Skeletal muscle satellite cell (primary cell): ENCODE measurements at regions not wholly inside any gene's neighbourhood (a gene's known extent, or its start where the extent isn't known, plus 50 kb on each side); places are given as distances from the start of the nearest gene placed in this dataset.

Source experiments
- H3K27me3 ChIP-seq: 2 replicates; pipeline ENCODE4 v1.7.0; 2013; ENCODE audit warnings: low read length; ENCODE audit not compliant: control insufficient read depth, insufficient read depth
- H3K36me3 ChIP-seq: 2 replicates; pipeline ENCODE4 v1.7.0; 2013; ENCODE audit warnings: mild to moderate bottlenecking, control low read depth, low read length; ENCODE audit not compliant: insufficient read depth
- H3K4me1 ChIP-seq: 2 replicates; pipeline ENCODE4 v1.7.0; 2013; ENCODE audit warnings: low read length; ENCODE audit not compliant: control insufficient read depth, insufficient read depth
- H3K4me2 ChIP-seq: 2 replicates; pipeline ENCODE4 v1.7.0; 2013; ENCODE audit warnings: mild to moderate bottlenecking, low read length
- H3K4me3 ChIP-seq: 2 replicates; pipeline ENCODE4 v1.7.0; 2013; ENCODE audit warnings: low read length
- H3K9ac ChIP-seq: 2 replicates; pipeline ENCODE4 v1.7.0; 2013; ENCODE audit warnings: mild to moderate bottlenecking, low read depth, low read length, moderate library complexity
- H3K9me3 ChIP-seq: replicated peaks from 2 replicates; pipeline ENCODE4 v1.7.0; 2013; ENCODE audit warnings: mild to moderate bottlenecking, control low read depth, low read length

DNA sequence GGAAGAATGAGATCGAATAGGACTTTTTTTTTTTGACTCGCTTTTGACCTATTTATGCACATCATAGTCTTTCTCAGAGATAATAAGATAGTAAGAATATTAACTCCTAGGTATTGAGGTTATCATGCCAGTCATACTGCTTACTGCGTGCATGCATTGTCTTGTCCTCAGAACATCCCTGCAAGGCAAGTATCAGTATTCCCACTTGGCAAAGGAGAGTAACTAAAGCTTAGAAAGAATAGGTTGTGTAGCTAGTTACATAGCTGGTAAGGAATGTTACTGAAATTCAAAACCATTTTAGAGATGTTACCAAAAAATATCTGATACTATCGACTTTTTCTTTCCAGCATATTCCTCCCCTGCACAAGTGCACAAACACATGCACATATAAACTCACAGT, 296.1 kb upstream of the CLINT1 start:
- Histone ChIP-seq H3K4me1 (no peaks in the 10 kb centered on the region), H3K27me3 (peaks cover 4% of the 10 kb centered on the region), H3K4me2 (no peak overlapping the region), H3K9me3 (no peaks in the 10 kb centered on the region), H3K36me3 (no peaks in the 10 kb centered on the region), H3K4me3 (no peak overlapping the region), H3K9ac (no peak overlapping the region)

DNA sequence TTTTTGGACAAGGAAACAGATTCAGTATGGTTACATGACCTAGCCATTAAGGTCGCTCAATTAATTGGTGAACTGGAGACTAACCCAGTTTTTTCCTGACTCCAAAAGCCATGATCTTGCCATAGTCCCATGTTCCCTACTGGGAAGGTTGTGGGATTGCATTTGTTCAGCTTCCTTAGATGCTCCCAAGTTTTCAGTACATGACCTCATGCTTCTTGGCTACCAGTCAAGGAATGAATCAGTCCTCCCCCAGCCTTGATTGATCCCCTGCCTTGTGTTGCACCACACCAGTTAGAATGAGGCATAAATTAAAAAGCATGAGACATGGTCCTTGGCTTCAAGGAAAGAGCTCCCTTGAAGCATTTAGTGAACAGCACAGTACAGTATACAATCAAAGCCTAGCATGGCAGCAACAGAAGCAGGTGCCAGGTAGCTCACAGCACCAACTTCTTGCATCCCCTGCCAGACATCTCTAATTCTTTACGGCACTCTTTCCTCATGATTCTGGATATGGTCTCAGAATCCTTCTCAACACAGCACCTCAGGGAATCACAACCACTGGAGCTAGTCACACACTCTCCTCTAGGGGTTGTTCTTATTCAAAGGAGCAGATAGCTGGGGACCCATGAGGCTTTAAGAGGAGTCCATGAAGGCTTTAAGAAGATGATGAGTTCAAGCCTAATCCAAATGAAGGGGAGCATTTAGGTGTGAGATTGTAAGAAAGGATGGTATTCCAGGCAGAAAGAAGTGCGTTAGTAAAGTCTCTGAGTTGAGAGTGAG, 295.5 kb upstream of the CLINT1 start:
- no peak overlapping the region for H3K9ac ChIP-seq
- H3K4me3 ChIP-seq, result no peak overlapping the region

DNA sequence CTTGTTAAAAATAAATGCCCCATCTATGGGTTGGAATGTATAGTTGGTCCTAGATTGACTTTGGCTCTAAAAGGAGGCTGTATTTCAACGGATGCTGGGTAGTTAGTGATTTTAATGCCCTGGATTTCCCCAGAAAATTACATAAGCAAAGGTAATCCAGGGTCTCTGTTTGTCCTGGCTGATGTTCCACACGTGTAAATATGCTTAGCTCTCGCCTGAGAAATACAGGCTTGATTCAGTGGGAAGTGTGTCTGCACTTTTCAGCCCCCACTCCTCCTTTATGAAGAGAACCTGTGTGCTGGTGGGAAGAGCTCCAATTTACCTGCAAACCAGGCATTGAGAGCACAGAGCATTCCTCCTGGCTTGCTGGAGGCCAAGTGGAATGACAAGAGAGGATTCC, 294.6 kb upstream of the CLINT1 start:
- Histone ChIP-seq H3K4me2 (no peak overlapping the region), H3K36me3 (no peaks in the 10 kb centered on the region), H3K4me3 (no peak overlapping the region), H3K4me1 (no peaks in the 10 kb centered on the region), H3K9me3 (no peaks in the 10 kb centered on the region), H3K27me3 (peaks cover 4% of the 10 kb centered on the region), H3K9ac (no peak overlapping the region)

More for the DNA sequence above, 295.5 kb upstream of the CLINT1 start:
- Histone ChIP-seq H3K36me3 (no peaks in the 10 kb centered on the region), H3K9me3 (no peaks in the 10 kb centered on the region), H3K4me1 (no peaks in the 10 kb centered on the region), H3K27me3 (peaks cover 4% of the 10 kb centered on the region), H3K4me2 (no peak overlapping the region)

DNA sequence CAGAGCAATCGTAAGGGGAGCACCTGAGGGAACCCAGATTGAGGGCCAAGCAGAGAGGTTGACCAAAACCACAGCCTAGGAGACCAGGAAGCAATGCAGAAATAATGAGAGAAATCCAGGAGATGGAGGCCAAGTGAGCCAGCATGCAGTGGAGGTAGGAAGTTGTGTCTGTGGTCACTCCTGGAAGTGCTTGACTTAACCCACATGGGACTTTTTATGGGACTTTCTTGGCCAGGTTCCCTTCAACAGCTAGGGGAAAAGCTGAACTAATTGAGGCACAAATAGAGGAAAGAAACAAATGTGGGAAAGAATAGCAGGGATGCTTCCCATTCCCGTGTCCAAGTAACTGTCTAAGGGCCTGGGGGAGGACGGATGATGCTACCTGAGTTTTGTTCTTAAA, 293.2 kb upstream of the CLINT1 start:
- no peak overlapping the region for H3K4me3 ChIP-seq
- H3K36me3 ChIP-seq, result no peaks in the 10 kb centered on the region
- H3K4me2 ChIP-seq, result no peak overlapping the region
- no peaks in the 10 kb centered on the region for H3K4me1 ChIP-seq
- H3K9me3 ChIP-seq, result no peaks in the 10 kb centered on the region
- no peak overlapping the region for H3K9ac ChIP-seq
- H3K27me3 ChIP-seq, result peaks cover 4% of the 10 kb centered on the region

DNA sequence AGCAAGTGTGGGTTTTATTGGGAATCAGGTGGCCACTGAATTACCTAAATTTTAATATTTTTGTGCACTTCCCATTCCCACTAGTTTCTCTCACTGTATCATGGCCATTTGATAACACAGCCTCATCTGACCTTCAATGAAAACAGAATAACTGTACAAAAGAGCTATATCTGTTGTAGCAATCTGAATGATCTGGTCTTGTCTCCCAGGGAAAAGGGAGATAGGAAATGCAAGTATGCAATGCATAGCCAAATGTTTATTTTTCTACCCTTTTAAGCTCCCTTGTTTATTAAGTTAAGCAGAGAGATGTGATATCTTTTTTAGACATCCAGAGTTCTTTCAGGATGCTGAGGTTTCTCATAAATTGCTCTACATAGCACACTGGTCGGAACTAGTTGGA, 288.3 kb upstream of the CLINT1 start:
- no peak overlapping the region for H3K4me3 ChIP-seq
- H3K4me1 ChIP-seq, result no peaks in the 10 kb centered on the region
- H3K9me3 ChIP-seq, result no peaks in the 10 kb centered on the region
- no peaks in the 10 kb centered on the region for H3K36me3 ChIP-seq
- no peak overlapping the region for H3K9ac ChIP-seq
- H3K27me3 ChIP-seq, result no peaks in the 10 kb centered on the region
- H3K4me2 ChIP-seq, result no peak overlapping the region

DNA sequence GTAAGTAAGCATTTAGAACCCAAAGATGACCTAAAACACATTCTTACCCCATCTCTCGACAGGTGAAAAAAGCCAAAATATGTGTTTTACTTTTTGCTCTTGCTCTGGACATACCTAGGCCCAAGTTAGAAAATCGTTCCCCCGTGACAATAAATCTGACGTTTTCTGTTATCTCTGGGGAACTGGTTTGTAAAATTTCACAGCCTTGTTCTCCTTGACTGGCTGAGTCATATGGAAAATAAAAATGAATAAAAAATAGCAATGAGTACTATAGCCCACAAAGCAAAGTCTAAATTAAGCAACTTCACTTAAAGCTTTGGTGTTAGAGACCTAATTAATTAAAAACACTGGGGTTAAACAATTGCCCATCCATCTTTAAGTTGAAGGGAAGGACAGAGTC, 286.9 kb upstream of the CLINT1 start:
- no peaks in the 10 kb centered on the region for H3K4me1 ChIP-seq

DNA sequence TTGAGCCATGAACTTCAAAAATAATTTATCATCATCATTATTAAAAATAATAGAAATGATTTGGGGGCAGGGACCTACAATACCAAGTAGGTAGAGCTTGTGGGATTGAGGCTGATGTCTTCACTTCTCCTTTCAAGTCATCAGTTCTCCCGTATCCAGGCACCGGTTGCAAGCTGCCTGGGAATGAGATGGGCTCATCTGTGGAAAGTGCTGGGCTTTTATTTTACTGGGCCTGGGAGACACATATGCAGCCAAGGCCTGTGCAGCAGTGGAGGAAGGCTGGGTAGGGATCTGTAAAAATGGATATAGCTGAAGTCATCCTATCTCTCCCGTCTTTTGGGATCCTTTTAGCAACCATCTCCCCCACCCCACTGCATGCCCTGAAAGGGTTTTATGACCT, 284.1 kb upstream of the CLINT1 start:
- Histone ChIP-seq H3K9ac (no peak overlapping the region), H3K27me3 (no peaks in the 10 kb centered on the region), H3K4me1 (no peaks in the 10 kb centered on the region), H3K4me3 (no peak overlapping the region), H3K36me3 (no peaks in the 10 kb centered on the region), H3K9me3 (no peaks in the 10 kb centered on the region), H3K4me2 (no peak overlapping the region)

More for the DNA sequence above, 286.9 kb upstream of the CLINT1 start:
- Histone ChIP-seq H3K4me2 (no peak overlapping the region), H3K9ac (no peak overlapping the region), H3K27me3 (no peaks in the 10 kb centered on the region), H3K36me3 (no peaks in the 10 kb centered on the region), H3K4me3 (no peak overlapping the region), H3K9me3 (no peaks in the 10 kb centered on the region)

DNA sequence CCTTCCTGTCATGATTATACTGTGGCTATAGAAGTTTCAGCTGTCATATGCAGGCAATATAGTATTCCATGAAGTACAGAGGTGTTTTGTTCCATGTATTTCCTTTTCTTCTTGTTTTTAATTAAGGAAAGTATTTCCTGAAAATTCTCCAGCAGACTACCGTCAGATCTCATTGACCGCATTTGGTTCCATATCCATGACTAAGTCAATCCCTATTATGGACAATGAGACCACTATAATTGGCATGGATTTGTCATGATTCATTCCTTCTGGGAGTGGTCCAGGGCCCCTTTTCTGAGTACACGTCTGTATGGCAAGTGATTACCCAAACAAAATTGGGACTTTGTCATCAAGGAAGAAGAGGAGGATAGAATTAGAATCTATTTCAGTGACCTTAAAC, 283.2 kb upstream of the CLINT1 start:
- H3K36me3 ChIP-seq, result no peaks in the 10 kb centered on the region

DNA sequence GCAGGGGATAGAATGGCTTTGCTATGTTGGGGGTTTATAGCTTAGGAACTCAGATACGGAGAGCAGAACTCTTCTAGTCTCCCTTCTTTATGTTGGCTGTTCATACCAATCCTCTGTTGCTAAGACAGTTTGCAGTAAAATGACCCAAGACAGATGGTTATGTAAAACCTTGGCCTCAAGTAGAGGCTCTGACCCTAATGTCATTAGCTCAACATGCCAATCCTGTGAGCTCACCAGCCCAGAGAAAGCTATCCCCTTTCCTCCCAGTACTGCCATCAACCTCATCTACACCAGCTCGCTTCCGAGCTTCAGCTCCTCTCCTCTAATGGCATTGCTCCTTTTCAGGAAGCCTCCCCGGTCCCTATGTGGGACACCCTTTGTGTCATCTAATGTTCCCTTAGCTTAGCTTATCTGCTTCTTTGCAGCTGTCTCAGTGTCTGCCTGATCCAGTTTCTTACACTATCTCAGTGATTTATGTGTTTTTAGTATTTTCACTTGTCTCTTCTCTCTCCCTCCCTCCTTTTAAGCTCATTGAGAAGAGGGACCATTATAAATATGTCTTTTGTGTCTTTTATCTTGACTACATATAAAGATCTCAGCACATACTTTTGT, 281.3 kb upstream of the CLINT1 start:
- H3K9ac ChIP-seq, result no peak overlapping the region
- H3K27me3 ChIP-seq, result no peaks in the 10 kb centered on the region
- no peaks in the 10 kb centered on the region for H3K4me1 ChIP-seq
- no peak overlapping the region for H3K4me2 ChIP-seq
- H3K36me3 ChIP-seq, result no peaks in the 10 kb centered on the region
- no peak overlapping the region for H3K4me3 ChIP-seq
- H3K9me3 ChIP-seq, result no peaks in the 10 kb centered on the region

More for the DNA sequence above, 283.2 kb upstream of the CLINT1 start:
- H3K4me1 ChIP-seq, result no peaks in the 10 kb centered on the region
- no peaks in the 10 kb centered on the region for H3K27me3 ChIP-seq
- no peak overlapping the region for H3K9ac ChIP-seq
- no peak overlapping the region for H3K4me3 ChIP-seq
- H3K4me2 ChIP-seq, result no peak overlapping the region
- no peaks in the 10 kb centered on the region for H3K9me3 ChIP-seq

DNA sequence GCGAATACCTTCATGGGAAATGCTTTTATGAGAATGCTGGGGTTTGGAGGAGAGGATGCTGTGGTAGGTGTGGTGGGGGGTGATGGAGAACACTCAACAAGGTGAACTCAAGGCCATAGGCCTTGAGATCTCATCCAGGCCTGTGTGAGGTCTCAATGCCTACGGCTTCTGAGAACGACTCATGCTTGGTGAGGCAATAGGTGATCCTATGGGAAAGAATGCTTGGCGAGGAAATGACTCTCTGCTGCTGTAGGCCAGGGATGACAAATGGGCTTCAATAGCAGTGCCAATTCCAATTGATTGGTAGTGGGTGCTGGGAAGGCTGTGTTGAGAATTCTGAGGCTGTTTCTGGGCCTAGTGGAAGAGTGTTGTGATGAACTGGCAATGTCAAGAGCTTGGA, 280.2 kb upstream of the CLINT1 start:
- no peaks in the 10 kb centered on the region for H3K4me1 ChIP-seq
- no peaks in the 10 kb centered on the region for H3K27me3 ChIP-seq
- H3K4me2 ChIP-seq, result no peak overlapping the region
- H3K36me3 ChIP-seq, result no peaks in the 10 kb centered on the region
- H3K9ac ChIP-seq, result no peak overlapping the region
- H3K4me3 ChIP-seq, result no peak overlapping the region
- no peaks in the 10 kb centered on the region for H3K9me3 ChIP-seq

DNA sequence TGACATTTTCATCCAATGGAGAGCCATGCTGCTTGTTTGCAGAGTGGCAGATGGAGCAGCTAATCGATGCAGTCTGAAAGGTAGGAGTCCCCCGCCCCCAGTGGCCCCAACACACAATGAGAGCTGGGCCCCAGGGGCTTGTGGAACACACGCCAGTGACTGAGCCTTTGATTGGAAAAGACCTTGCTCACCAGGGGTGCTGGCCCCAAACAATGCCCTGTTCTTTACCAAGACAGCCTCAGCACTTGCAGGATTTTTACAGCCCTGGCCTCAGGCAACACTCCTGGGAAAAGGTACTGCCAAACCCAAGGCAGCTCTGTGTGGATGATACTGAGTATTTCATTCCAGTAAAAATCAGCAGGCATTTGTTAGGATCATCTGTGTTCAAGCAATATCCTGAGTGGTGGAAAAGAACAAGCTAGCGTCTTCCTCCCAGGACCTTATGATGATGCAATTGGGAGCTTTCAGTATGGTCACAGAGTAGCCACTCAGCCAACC, 276.8 kb upstream of the CLINT1 start:
- H3K4me2 ChIP-seq, result no peak overlapping the region
- H3K9me3 ChIP-seq, result no peaks in the 10 kb centered on the region
- H3K9ac ChIP-seq, result no peak overlapping the region
- H3K36me3 ChIP-seq, result no peaks in the 10 kb centered on the region
- no peaks in the 10 kb centered on the region for H3K27me3 ChIP-seq
- H3K4me1 ChIP-seq, result no peaks in the 10 kb centered on the region
- H3K4me3 ChIP-seq, result no peak overlapping the region

DNA sequence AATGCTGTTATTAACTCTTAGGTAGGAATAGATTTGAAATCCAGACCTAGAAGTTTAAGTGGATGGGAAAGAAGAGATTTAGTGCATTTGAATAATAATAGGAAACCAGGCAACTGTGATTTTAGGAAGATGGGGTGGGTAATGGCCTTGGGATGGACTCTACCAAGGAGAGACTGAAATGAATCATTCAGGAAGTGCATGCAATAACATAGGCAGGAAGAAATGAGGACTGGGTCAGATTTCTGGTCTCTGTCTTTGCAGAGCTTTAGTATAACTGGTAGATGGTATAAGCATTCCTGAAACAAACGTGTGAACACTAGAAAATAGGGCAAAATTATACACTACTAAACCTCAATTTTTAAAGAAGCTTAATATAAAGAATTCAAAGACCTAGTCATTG, 274.4 kb upstream of the CLINT1 start:
- no peak overlapping the region for H3K4me3 ChIP-seq
- H3K36me3 ChIP-seq, result no peaks in the 10 kb centered on the region
- H3K9ac ChIP-seq, result no peak overlapping the region
- no peaks in the 10 kb centered on the region for H3K27me3 ChIP-seq
- no peaks in the 10 kb centered on the region for H3K9me3 ChIP-seq
- H3K4me1 ChIP-seq, result no peaks in the 10 kb centered on the region
- no peak overlapping the region for H3K4me2 ChIP-seq
